HEK293 (cell line): ENCODE measurements at regions not wholly inside any gene's neighbourhood (a gene's known extent, or its start where the extent isn't known, plus 50 kb on each side); places are given as distances from the start of the nearest gene placed in this dataset.
A peak's percentile ranks its signal among the peaks of the same experiment; 100 is the strongest.

ENCODE experiments used
- AEBP2 ChIP-seq: fragments of 450-650 bp; formaldehyde crosslinking; IDR thresholded peaks from 2 replicates; pipeline ENCODE4 v1.5.1; 2016; ENCODE audit warnings: missing biosample characterization, missing genetic modification characterization, borderline replicate concordance
- HOXD13 ChIP-seq: sonication (generic); formaldehyde crosslinking; IDR thresholded peaks from 2 replicates; pipeline ENCODE4 v1.8.0; 2022; ENCODE audit warnings: missing genetic modification reagents, borderline replicate concordance
- KLF7 ChIP-seq: fragments of 450-650 bp; formaldehyde crosslinking; IDR thresholded peaks from 2 replicates; pipeline ENCODE4 v1.5.1; 2016; ENCODE audit warnings: missing biosample characterization, missing genetic modification characterization, borderline replicate concordance
- KLF8 ChIP-seq: fragments of 450-650 bp; formaldehyde crosslinking; IDR thresholded peaks from 2 replicates; pipeline ENCODE4 v1.5.1; 2016; ENCODE audit warnings: missing biosample characterization, missing genetic modification characterization
- OVOL3 ChIP-seq: fragments of 450-650 bp; formaldehyde crosslinking; IDR thresholded peaks from 2 replicates; pipeline ENCODE4 v1.5.1; 2016; ENCODE audit warnings: missing biosample characterization, missing genetic modification characterization
- SCRT2 ChIP-seq: fragments of 450-650 bp; formaldehyde crosslinking; IDR thresholded peaks from 2 replicates; pipeline ENCODE4 v1.5.1; 2016; ENCODE audit warnings: missing biosample characterization, missing genetic modification characterization
- ZBTB6 ChIP-seq: fragments of 450-650 bp; formaldehyde crosslinking; IDR thresholded peaks from 2 replicates; pipeline ENCODE4 v1.5.1; 2017; ENCODE audit warnings: missing biosample characterization, missing genetic modification characterization
- ZFP41 ChIP-seq: fragments of 450-650 bp; formaldehyde crosslinking; IDR thresholded peaks from 2 replicates; pipeline ENCODE4 v1.5.1; 2016; ENCODE audit warnings: missing biosample characterization, missing genetic modification characterization, borderline replicate concordance
- ZNF169 ChIP-seq: fragments of 450-650 bp; formaldehyde crosslinking; IDR thresholded peaks from 2 replicates; pipeline ENCODE4 v1.5.1; 2016; ENCODE audit warnings: missing biosample characterization, missing genetic modification characterization
- ZNF19 ChIP-seq: fragments of 450-650 bp; formaldehyde crosslinking; IDR thresholded peaks from 2 replicates; pipeline ENCODE4; 2016; ENCODE audit warnings: missing biosample characterization, missing genetic modification characterization, low read depth
- ZNF2 ChIP-seq: fragments of 450-650 bp; formaldehyde crosslinking; IDR thresholded peaks from 2 replicates; pipeline ENCODE4 v1.5.1; 2016; ENCODE audit warnings: missing biosample characterization, missing genetic modification characterization
- ZNF23 ChIP-seq: fragments of 450-650 bp; formaldehyde crosslinking; IDR thresholded peaks from 2 replicates; pipeline ENCODE4 v1.5.1; 2016; ENCODE audit warnings: missing biosample characterization, missing genetic modification characterization, borderline replicate concordance
- ZNF280C ChIP-seq: fragments of 450-650 bp; formaldehyde crosslinking; IDR thresholded peaks from 2 replicates; pipeline ENCODE4 v1.5.1; 2016; ENCODE audit warnings: missing biosample characterization, missing genetic modification characterization
- ZNF280D ChIP-seq: fragments of 450-650 bp; formaldehyde crosslinking; IDR thresholded peaks from 2 replicates; pipeline ENCODE4 v1.5.1; 2016; ENCODE audit warnings: missing biosample characterization, missing genetic modification characterization
- ZNF404 ChIP-seq: fragments of 450-650 bp; formaldehyde crosslinking; IDR thresholded peaks from 2 replicates; pipeline ENCODE4 v1.5.1; 2017; ENCODE audit warnings: missing biosample characterization, missing genetic modification characterization
- ZNF416 ChIP-seq: fragments of 450-650 bp; formaldehyde crosslinking; IDR thresholded peaks from 2 replicates; pipeline ENCODE4 v1.5.1; 2016; ENCODE audit warnings: missing biosample characterization, missing genetic modification characterization
- ZNF433 ChIP-seq: fragments of 450-650 bp; formaldehyde crosslinking; IDR thresholded peaks from 2 replicates; pipeline ENCODE4 v1.5.1; 2016; ENCODE audit warnings: missing biosample characterization, missing genetic modification characterization, low read depth
- ZNF48 ChIP-seq: fragments of 450-650 bp; formaldehyde crosslinking; IDR thresholded peaks from 2 replicates; pipeline ENCODE4 v1.5.1; 2016; ENCODE audit warnings: missing biosample characterization, missing genetic modification characterization
- ZNF514 ChIP-seq: fragments of 450-650 bp; formaldehyde crosslinking; IDR thresholded peaks from 2 replicates; pipeline ENCODE4 v1.5.1; 2016; ENCODE audit warnings: missing biosample characterization, missing genetic modification characterization
- ZNF548 ChIP-seq: fragments of 450-650 bp; formaldehyde crosslinking; IDR thresholded peaks from 2 replicates; pipeline ENCODE4 v1.5.1; 2016; ENCODE audit warnings: missing biosample characterization, missing genetic modification characterization
- ZNF549 ChIP-seq: fragments of 450-650 bp; IDR thresholded peaks from 2 replicates; pipeline ENCODE4 v1.5.1; 2018; ENCODE audit warnings: missing biosample characterization, missing genetic modification characterization, mild to moderate bottlenecking, inconsistent platforms, moderate library complexity
- ZNF600 ChIP-seq: fragments of 450-650 bp; formaldehyde crosslinking; IDR thresholded peaks from 2 replicates; pipeline ENCODE4 v1.5.1; 2016; ENCODE audit warnings: missing biosample characterization, missing genetic modification characterization
- ZNF623 ChIP-seq: fragments of 450-650 bp; formaldehyde crosslinking; IDR thresholded peaks from 2 replicates; pipeline ENCODE4 v1.5.1; 2016; ENCODE audit warnings: missing biosample characterization, missing genetic modification characterization
- ZNF639 ChIP-seq: fragments of 450-650 bp; formaldehyde crosslinking; IDR thresholded peaks from 2 replicates; pipeline ENCODE4 v1.5.1; 2016; ENCODE audit warnings: missing biosample characterization, missing genetic modification characterization
- ZNF654 ChIP-seq: fragments of 450-650 bp; formaldehyde crosslinking; IDR thresholded peaks from 2 replicates; pipeline ENCODE4 v1.5.1; 2016; ENCODE audit warnings: low read depth, missing biosample characterization, missing genetic modification characterization
- ZNF747 ChIP-seq: fragments of 450-650 bp; formaldehyde crosslinking; IDR thresholded peaks from 2 replicates; pipeline ENCODE4 v1.5.1; 2016; ENCODE audit warnings: missing biosample characterization, missing genetic modification characterization
- ZNF785 ChIP-seq: fragments of 450-650 bp; formaldehyde crosslinking; IDR thresholded peaks from 2 replicates; pipeline ENCODE4 v1.5.1; 2016; ENCODE audit warnings: missing biosample characterization, missing genetic modification characterization
- ZNF792 ChIP-seq: fragments of 450-650 bp; formaldehyde crosslinking; IDR thresholded peaks from 2 replicates; pipeline ENCODE4 v1.5.1; 2016; ENCODE audit warnings: missing biosample characterization, missing genetic modification characterization
- TF ChIP-seq, protein P1 (sequence below): fragments of 450-650 bp; formaldehyde crosslinking; IDR thresholded peaks from 2 replicates; pipeline ENCODE4 v1.5.1; 2016; ENCODE audit warnings: missing biosample characterization, missing genetic modification characterization, low read depth

DNA sequence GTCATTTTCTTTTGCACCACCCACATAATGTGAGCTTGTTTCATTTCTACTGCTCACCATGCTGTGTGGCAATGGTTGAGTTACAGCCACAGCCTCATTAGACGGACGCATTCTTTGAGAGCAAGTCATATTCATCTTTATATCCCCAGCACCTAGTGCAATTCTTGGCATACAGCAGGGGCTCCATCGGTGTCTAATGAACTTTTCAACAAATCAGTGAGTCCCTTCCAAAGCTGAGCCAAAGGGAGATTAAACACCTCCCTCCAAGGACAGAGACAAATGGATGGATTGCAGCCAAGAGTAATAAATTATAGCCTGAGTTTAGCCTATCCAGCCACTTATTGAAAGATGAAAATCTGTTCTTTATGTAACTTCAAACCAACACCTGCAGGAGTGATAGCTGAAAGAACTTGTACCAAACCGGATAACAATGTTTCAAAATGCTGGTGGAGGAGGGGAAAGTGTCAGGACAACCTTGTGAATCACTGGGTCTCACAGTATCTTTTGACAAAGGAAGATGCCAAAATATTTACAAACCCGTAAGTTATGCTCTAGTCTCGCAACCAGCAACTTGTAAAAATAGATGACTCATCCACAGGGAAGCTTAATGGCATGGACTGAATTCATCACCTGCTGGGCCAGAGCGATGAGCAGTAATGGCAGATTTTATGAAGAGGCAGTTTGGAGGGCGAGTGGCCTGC is 139.0 kb downstream of the PXDC1 start (continued):
- TF ChIP-seq ZNF280C = no peak
- TF ChIP-seq HOXD13 = peak; percentile 99
- TF ChIP-seq KLF8 (tag by site-specific recombination) = peak; percentile 82
- peak; percentile 66; the same call in 1 of the 2 replicates for TF ChIP-seq KLF7 (tag by site-specific recombination)
- 0 out of 2 replicates have a peak, but pooled peaks have one; percentile 23 for TF ChIP-seq ZNF280D (tag by site-specific recombination)
- no peak for TF ChIP-seq ZNF549 (tag by site-specific recombination)
- no peak for TF ChIP-seq ZNF747
- 0 out of 2 replicates have a peak, but pooled peaks have one; percentile 55 for TF ChIP-seq ZNF2 (tag by site-specific recombination)
- TF ChIP-seq ZNF792 (tag by site-specific recombination) = no peak; the same call in 1 of the 2 replicates
- TF ChIP-seq SCRT2 = peak; percentile 89
- peak; percentile 90 for TF ChIP-seq ZNF600 (tag by site-specific recombination)
- no peak for TF ChIP-seq ZNF416
- no peak for TF ChIP-seq ZNF404 (tag by site-specific recombination)
- no peak for TF ChIP-seq ZFP41 (tag by site-specific recombination)
- TF ChIP-seq ZNF169 (tag by site-specific recombination) = no peak
- TF ChIP-seq, protein P1, sequence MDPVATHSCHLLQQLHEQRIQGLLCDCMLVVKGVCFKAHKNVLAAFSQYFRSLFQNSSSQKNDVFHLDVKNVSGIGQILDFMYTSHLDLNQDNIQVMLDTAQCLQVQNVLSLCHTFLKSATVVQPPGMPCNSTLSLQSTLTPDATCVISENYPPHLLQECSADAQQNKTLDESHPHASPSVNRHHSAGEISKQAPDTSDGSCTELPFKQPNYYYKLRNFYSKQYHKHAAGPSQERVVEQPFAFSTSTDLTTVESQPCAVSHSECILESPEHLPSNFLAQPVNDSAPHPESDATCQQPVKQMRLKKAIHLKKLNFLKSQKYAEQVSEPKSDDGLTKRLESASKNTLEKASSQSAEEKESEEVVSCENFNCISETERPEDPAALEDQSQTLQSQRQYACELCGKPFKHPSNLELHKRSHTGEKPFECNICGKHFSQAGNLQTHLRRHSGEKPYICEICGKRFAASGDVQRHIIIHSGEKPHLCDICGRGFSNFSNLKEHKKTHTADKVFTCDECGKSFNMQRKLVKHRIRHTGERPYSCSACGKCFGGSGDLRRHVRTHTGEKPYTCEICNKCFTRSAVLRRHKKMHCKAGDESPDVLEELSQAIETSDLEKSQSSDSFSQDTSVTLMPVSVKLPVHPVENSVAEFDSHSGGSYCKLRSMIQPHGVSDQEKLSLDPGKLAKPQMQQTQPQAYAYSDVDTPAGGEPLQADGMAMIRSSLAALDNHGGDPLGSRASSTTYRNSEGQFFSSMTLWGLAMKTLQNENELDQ = no peak
- no peak for TF ChIP-seq ZNF548 (tag by site-specific recombination)
- TF ChIP-seq ZNF23 (tag by site-specific recombination) = no peak
- peak; percentile 66; the same call in 1 of the 2 replicates for TF ChIP-seq OVOL3 (tag by site-specific recombination)
- no peak for TF ChIP-seq AEBP2 (tag by site-specific recombination)
- peak; percentile 79 for TF ChIP-seq ZNF639 (tag by site-specific recombination)
- TF ChIP-seq ZNF19 (tag by site-specific recombination) = no peak
- TF ChIP-seq ZNF785 (tag by site-specific recombination) = no peak
- TF ChIP-seq ZNF623 (tag by site-specific recombination) = peak; percentile 36
- TF ChIP-seq ZBTB6 (tag by site-specific recombination) = no peak; the same call in 1 of the 2 replicates
- peak; percentile 9; the same call in 1 of the 2 replicates for TF ChIP-seq ZNF654 (tag by site-specific recombination)
- no peak for TF ChIP-seq ZNF514
- no peak for TF ChIP-seq ZNF48 (tag by site-specific recombination)
- no peak for TF ChIP-seq ZNF433 (tag by site-specific recombination)
